Fibroblast of pulmonary artery (primary cell): ENCODE measurements at regions not wholly inside any gene's neighbourhood (a gene's known extent, or its start where the extent isn't known, plus 50 kb on each side); places are given as distances from the start of the nearest gene placed in this dataset.

Source experiments
- DNase-seq: peaks from one replicate; pipeline ENCODE4 v3.0.0-alpha.2; 2010; ENCODE audit warnings: low read depth
- H3K4me3 ChIP-seq: replicated peaks from 2 replicates; pipeline ENCODE4 v1.5.1; 2011; ENCODE audit warnings: low read depth, mild to moderate bottlenecking, control low read depth, low read length, moderate library complexity
- TF ChIP-seq, protein P1 (sequence below): IDR thresholded peaks from 2 replicates; pipeline ENCODE4 v1.5.1; 2011; ENCODE audit warnings: mild to moderate bottlenecking, control low read depth, low read length, inconsistent platforms; ENCODE audit errors: missing control alignments

DNA sequence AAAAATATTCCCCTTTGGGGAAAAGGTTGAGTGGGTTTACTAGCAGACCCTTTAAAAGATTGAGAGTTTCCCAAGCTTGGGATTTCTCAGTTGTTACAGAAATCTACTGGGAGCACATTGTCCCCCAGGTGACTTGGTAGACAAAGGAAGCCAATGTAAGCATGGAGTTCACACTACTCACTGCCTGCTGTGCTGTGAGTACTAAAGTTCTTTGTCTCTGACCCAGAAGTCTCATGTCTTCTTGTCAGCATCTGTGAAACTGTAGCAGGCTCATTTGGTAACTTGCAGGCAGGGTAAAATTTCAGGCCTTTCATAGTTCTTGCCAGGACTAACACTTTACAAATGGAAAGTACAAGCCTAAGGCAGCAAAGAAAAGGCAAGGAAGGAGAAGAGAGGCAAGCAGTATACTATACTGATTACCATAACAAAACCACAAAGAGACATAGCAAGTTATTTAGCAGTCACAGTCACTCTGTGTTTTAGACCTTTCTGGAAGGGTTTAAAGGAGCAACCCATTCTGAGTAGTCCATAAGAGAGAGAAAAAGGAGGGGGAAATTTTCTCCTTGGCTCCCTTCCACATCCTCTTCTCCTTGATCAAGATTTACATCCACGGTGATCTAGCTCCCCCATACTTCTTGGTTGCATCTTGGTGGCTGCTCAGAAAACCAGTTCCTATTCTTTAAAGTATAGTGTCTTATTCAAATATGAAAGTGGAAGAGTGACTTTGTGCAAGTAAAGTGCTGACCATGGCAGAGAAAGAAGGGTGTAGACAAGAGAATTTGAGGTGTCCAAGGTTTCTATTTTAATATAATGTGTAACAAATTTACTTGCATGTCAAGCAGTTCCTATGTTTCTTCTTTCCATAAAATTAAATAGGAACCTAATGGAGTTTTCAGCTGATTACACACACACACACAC, 160.0 kb upstream of the PDE5A start:
- DNase-seq, result no peak
- TF ChIP-seq, protein P1, sequence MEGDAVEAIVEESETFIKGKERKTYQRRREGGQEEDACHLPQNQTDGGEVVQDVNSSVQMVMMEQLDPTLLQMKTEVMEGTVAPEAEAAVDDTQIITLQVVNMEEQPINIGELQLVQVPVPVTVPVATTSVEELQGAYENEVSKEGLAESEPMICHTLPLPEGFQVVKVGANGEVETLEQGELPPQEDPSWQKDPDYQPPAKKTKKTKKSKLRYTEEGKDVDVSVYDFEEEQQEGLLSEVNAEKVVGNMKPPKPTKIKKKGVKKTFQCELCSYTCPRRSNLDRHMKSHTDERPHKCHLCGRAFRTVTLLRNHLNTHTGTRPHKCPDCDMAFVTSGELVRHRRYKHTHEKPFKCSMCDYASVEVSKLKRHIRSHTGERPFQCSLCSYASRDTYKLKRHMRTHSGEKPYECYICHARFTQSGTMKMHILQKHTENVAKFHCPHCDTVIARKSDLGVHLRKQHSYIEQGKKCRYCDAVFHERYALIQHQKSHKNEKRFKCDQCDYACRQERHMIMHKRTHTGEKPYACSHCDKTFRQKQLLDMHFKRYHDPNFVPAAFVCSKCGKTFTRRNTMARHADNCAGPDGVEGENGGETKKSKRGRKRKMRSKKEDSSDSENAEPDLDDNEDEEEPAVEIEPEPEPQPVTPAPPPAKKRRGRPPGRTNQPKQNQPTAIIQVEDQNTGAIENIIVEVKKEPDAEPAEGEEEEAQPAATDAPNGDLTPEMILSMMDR, result no peak
- no peak overlapping the region for H3K4me3 ChIP-seq

DNA sequence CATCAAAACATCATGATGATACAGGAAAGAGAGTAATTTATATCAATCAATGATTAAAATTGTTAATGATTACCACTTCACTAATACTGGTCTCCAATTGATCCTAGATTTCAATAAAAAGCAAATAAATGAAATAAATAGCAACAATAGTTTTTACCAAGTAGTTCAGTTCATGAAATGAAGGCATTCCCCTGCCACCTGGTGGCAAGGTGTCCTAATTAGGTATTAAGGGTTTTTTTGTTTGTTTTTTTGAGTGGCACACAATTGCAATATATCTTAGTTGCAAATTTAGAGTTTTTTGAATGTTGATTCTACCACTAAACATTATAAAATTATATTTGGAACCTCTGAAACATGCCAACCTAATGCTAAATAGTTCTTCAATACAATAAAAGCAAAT, 157.4 kb upstream of the PDE5A start:
- no peak overlapping the region for H3K4me3 ChIP-seq
- DNase-seq, result peak; percentile 43
- TF ChIP-seq, protein P1, result peak; percentile 33

GRCh38 chr4:119783189-119783983, 154.8 kb upstream of the PDE5A start:
- TF ChIP-seq, protein P1, result no peak
- no peak overlapping the region for H3K4me3 ChIP-seq
- no peak for DNase-seq

DNA sequence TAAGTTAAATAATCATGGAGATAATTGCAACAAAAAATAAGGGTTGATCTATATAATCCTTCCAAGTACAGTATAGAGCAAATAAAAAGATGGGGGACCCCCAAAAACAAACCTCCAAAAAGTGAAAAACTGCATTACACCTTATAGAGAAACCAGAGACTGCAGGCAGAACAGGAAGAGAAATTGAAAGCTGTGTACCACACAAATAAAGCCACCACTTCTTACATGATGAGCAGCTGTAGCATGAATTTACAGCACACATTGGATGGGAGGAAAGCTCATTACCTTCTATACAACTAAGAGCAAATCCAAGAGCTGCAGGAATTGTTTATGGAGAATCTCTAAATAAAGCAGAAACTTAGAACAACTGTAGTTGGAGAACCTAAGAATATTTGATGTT, 152.4 kb upstream of the PDE5A start:
- DNase-seq, result no peak

GRCh38 chr4:119774840-119775239, 146.2 kb upstream of the PDE5A start:
- TF ChIP-seq, protein P1, result no peak
- no peak overlapping the region for H3K4me3 ChIP-seq
- no peak for DNase-seq

More for the DNA sequence above, 152.4 kb upstream of the PDE5A start:
- TF ChIP-seq, protein P1, result no peak
- H3K4me3 ChIP-seq, result no peak overlapping the region

- TF ChIP-seq, protein P1, result no peak
- H3K4me3 ChIP-seq, result no peak overlapping the region
- DNase-seq, result no peak
Measured at GRCh38 chr4:119765951-119766350, 137.3 kb upstream of the PDE5A start.
